ENCODE measurements at regions not wholly inside any gene's neighbourhood (a gene's known extent, or its start where the extent isn't known, plus 50 kb on each side); places are given as distances from the start of the nearest gene placed in this dataset.

- DNase-seq (ENCODE audit: low read depth) = no peak
- no peak overlapping the region for H3K4me3 ChIP-seq (ENCODE audit: low read depth, low read length)
- TF ChIP-seq CTCF (conservative IDR thresholded peaks at IDR 0.05; ENCODE audit: low read depth, low read length) = no peak
Observed at GRCh38 chr15:89412905-89413411, 78.3 kb upstream of the POLG start.

DNA sequence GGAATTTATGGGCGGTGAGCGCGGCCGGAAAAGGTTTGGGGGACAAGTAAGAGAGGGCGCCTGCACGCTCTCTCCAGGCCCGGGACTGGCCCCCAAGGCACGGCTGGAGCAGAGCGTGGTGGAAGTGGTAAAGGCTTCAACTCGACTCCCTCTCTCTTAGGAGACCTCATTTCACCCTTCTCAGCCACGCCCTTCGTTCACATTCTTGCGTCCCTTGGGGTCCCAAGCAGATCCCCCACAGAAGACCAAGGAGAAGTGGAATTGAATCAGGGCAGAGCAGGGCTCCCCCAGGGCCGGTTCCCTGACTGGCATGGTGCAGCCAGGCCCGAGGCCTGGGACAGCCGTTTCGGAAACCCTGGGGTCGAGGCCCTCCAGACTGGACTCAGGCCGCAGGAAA, 75.4 kb upstream of the POLG start:
- no peak overlapping the region for H3K4me3 ChIP-seq (ENCODE audit: low read depth, low read length)
- DNase-seq (ENCODE audit: low read depth) = no peak
- no peak for TF ChIP-seq CTCF (conservative IDR thresholded peaks at IDR 0.05; ENCODE audit: low read depth, low read length)

GRCh38 chr15:89409184-89410038, 74.8 kb upstream of the POLG start:
- H3K4me3 ChIP-seq (ENCODE audit: low read depth, low read length) = peak overlapping the region; percentile 23
- DNase-seq (ENCODE audit: low read depth) = no peak

DNA sequence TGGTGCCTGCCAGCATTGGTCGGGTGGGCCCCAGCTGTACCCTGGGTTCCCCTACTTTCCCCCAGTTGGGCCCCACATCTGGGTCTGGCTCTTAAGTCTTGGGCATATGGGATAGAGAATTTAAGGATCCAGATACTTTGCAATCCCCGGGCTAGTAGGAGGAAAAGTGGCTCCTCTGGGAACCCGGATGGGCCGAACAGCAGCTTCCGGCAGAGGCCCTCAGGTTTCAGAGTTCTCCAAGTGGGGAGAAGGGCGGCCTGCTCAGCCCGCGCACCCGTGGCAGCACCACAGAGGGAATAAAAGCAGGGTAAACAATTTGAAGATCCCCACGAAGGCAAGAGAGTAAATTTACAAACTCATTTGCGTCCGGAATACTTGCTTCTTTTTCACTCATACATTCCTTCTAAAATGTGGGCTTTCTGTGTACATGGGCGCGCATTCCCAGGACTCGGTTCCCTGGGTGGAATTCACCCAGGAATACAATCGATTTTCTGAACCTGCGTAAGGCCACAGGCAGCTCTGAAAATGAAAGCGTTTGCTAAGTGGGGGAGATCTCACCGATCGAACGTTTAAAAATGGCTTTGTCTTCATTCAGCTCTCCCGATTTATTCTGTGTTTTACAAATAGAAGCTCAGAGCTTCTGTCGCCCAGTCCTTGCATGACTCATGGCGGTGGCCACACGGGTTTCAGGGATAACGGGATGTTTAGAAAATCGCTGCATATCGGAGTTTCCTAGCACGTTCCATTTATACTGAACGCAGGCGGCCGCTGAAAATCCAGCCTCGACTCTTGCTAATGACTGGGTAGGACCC, 74.0 kb upstream of the POLG start:
- DNase-seq (ENCODE audit: low read depth) = no peak
- H3K4me3 ChIP-seq (ENCODE audit: low read depth, low read length) = peak overlapping the region; percentile 23
- no peak for TF ChIP-seq CTCF (conservative IDR thresholded peaks at IDR 0.05; ENCODE audit: low read depth, low read length)

More at GRCh38 chr15:89409184-89410038, 74.8 kb upstream of the POLG start:
- no peak for TF ChIP-seq CTCF (conservative IDR thresholded peaks at IDR 0.05; ENCODE audit: low read depth, low read length)

- TF ChIP-seq CTCF (conservative IDR thresholded peaks at IDR 0.05; ENCODE audit: low read depth, low read length) = no peak
- no peak overlapping the region for H3K4me3 ChIP-seq (ENCODE audit: low read depth, low read length)
- no peak for DNase-seq (ENCODE audit: low read depth)
Observed at GRCh38 chr15:89406940-89407607, 72.5 kb upstream of the POLG start.

GRCh38 chr15:89406218-89406939, 71.8 kb upstream of the POLG start:
- no peak for TF ChIP-seq CTCF (conservative IDR thresholded peaks at IDR 0.05; ENCODE audit: low read depth, low read length)
- peak overlapping the region; percentile 19 for H3K4me3 ChIP-seq (ENCODE audit: low read depth, low read length)
- DNase-seq (ENCODE audit: low read depth) = no peak

All from epithelial cell of proximal tubule (primary cell).